Keratinocyte (primary cell): ENCODE measurements at regions not wholly inside any gene's neighbourhood (a gene's known extent, or its start where the extent isn't known, plus 50 kb on each side); places are given as distances from the start of the nearest gene placed in this dataset.

Experiments
- DNase-seq: peaks from one replicate; pipeline ENCODE4 v3.0.0-alpha.2; 2011; ENCODE audit warnings: low read depth, missing footprints, low spot score
- FAIRE-seq: peaks from 2 replicates; lab custom pipeline; 2011; peaks lifted over from hg19 to GRCh38; lab: Jason Lieb, UNC
- H2AFZ ChIP-seq: 2 replicates; pipeline ENCODE4 v1.6.0; 2012; ENCODE audit warnings: low read length, control low read depth, inconsistent platforms; ENCODE audit not compliant: control insufficient read depth
- H3K27ac ChIP-seq: 2 replicates; pipeline ENCODE4 v1.5.1; 2011; ENCODE audit warnings: low read length; ENCODE audit not compliant: control insufficient read depth, insufficient read depth
- H3K27me3 ChIP-seq: 3 replicates; pipeline ENCODE4 v1.6.0; 2011; ENCODE audit warnings: low read length; ENCODE audit not compliant: control insufficient read depth, insufficient read depth; ENCODE audit errors: extremely low read depth
- H3K36me3 ChIP-seq, 2 experiments: 2 replicates in 1 of 2; 3 replicates in 1 of 2; pipeline ENCODE4 v1.5.1; 2011; ENCODE audit warnings: low read length in 2 of 2, mild to moderate bottlenecking in 1 of 2; ENCODE audit not compliant: control insufficient read depth in 2 of 2, insufficient read depth in 2 of 2; ENCODE audit errors: extremely low read depth in 1 of 2
- H3K4me1 ChIP-seq: 3 replicates; pipeline ENCODE4 v1.5.1; 2011; ENCODE audit warnings: low read length; ENCODE audit not compliant: control insufficient read depth, insufficient read depth; ENCODE audit errors: extremely low read depth
- H3K4me2 ChIP-seq: 3 replicates; pipeline ENCODE4 v1.6.0; 2011; ENCODE audit warnings: low read depth, low read length; ENCODE audit not compliant: control insufficient read depth, insufficient read depth; ENCODE audit errors: extremely low read depth
- H3K4me3 ChIP-seq, 3 experiments: fragments of 200-600 bp in 1 of 3; sonication (generic) in 1 of 3; 2 replicates in 2 of 3; 3 replicates in 1 of 3; pipeline ENCODE4 v1.5.1; 2011 to 2016; ENCODE audit warnings: low read length in 3 of 3, mild to moderate bottlenecking in 3 of 3, control low read depth in 2 of 3, inconsistent platforms in 1 of 3, low read depth in 1 of 3, mixed read lengths in 1 of 3, mixed run types in 1 of 3, moderate library complexity in 1 of 3; ENCODE audit not compliant: control insufficient read depth in 2 of 3, insufficient read depth in 2 of 3; ENCODE audit errors: extremely low read depth in 1 of 3
- H3K79me2 ChIP-seq: 2 replicates; pipeline ENCODE4 v1.6.0; 2012; ENCODE audit warnings: low read length; ENCODE audit not compliant: control insufficient read depth, insufficient read depth
- H3K9ac ChIP-seq: 3 replicates; pipeline ENCODE4 v1.6.0; 2011; ENCODE audit warnings: low read length; ENCODE audit not compliant: control insufficient read depth, insufficient read depth; ENCODE audit errors: extremely low read depth
- H3K9me1 ChIP-seq: 3 replicates; pipeline ENCODE4 v1.6.0; 2011; ENCODE audit warnings: low read length; ENCODE audit not compliant: control insufficient read depth, insufficient read depth; ENCODE audit errors: extremely low read depth
- H3K9me3 ChIP-seq: 2 replicates; pipeline ENCODE4 v1.5.1; 2012; ENCODE audit warnings: low read depth, low read length; ENCODE audit not compliant: control insufficient read depth
- H4K20me1 ChIP-seq: 3 replicates; pipeline ENCODE4 v1.6.0; 2011; ENCODE audit warnings: low read length; ENCODE audit not compliant: control insufficient read depth, insufficient read depth; ENCODE audit errors: extremely low read depth
- EZH2 ChIP-seq: IDR thresholded peaks from one replicate; pipeline ENCODE4 v1.6.1; 2012; ENCODE audit warnings: inconsistent platforms, mild to moderate bottlenecking, low read length, moderate library complexity
- dilution Hi-C: fragments of 300-500 bp; cut with MboI; formaldehyde crosslinking; loops from one replicate; pipeline ENCODE4 v1.7.0; 2020; ENCODE audit warnings: low sequenced_read_pairs; ENCODE audit not compliant: extremely low pct_ligation_motif_present
- TF ChIP-seq, protein P1 (sequence below), 3 experiments: IDR thresholded peaks in 1 of 3; conservative IDR thresholded peaks in 1 of 3; optimal IDR thresholded peaks in 1 of 3; 2 replicates in 2 of 3; 3 replicates in 1 of 3; pipeline versions ENCODE3 to v1.5.1; 2011; ENCODE audit warnings: low read length in 3 of 3, mild to moderate bottlenecking in 3 of 3, moderate library complexity in 2 of 3, control low read depth in 1 of 3, inconsistent platforms in 1 of 3; ENCODE audit not compliant: insufficient read depth in 2 of 3; ENCODE audit errors: extremely low read depth in 1 of 3

DNA sequence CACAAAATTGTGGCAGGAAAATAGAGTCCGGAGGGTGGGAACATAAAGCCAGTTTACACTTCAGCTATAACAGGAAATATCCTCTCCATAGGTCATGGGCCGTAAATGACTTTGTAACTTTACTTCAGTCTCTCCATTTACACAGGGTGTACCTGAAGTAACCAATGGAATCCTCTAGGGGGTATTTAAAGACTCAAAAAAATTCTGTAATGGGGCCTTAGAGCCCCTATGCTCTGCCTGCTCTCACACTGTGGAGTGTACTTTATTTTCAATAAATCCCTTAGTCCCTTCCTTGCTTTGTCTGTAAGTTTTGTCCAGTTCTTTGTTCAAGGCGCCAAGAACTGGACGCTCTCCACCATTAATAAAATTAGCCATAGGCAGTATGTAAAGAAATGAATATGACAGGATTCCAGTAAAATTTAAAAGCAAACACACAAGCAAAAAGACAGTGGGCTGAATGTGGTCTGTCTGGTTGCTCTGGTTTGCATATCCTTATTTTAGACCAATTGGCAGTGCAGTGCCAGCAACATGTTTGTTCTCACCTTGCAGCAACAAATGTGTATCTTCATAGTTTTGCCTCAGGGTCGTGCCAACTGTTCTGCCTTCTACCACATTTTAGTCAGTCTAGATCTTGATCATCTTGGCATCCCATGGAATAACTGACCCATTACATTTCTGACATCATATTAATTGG lies 801.5 kb upstream of the SPRY2 start:
- Histone ChIP-seq H3K79me2 (no peaks in the 10 kb centered on the region), H2AFZ (no peak overlapping the region), H3K27ac (no peak overlapping the region), H3K4me1 (no peaks in the 10 kb centered on the region), H3K9me1 (no peaks in the 10 kb centered on the region), H3K27me3 (no peaks in the 10 kb centered on the region), H3K9me3 (no peaks in the 10 kb centered on the region), H3K4me2 (no peak overlapping the region), H3K9ac (no peak overlapping the region), H4K20me1 (no peaks in the 10 kb centered on the region), H3K4me3 (no peak overlapping the region), H3K36me3 (no peaks in the 10 kb centered on the region)
- no peak for FAIRE-seq
- no peak for DNase-seq
- TF ChIP-seq EZH2, result no peak
- TF ChIP-seq, protein P1, sequence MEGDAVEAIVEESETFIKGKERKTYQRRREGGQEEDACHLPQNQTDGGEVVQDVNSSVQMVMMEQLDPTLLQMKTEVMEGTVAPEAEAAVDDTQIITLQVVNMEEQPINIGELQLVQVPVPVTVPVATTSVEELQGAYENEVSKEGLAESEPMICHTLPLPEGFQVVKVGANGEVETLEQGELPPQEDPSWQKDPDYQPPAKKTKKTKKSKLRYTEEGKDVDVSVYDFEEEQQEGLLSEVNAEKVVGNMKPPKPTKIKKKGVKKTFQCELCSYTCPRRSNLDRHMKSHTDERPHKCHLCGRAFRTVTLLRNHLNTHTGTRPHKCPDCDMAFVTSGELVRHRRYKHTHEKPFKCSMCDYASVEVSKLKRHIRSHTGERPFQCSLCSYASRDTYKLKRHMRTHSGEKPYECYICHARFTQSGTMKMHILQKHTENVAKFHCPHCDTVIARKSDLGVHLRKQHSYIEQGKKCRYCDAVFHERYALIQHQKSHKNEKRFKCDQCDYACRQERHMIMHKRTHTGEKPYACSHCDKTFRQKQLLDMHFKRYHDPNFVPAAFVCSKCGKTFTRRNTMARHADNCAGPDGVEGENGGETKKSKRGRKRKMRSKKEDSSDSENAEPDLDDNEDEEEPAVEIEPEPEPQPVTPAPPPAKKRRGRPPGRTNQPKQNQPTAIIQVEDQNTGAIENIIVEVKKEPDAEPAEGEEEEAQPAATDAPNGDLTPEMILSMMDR (optimal IDR thresholded peaks at IDR 0.05 in 1 of 3, IDR thresholded peaks at IDR 0.05 in 1 of 3, conservative IDR thresholded peaks at IDR 0.05 in 1 of 3; ENCODE audit: extremely low read depth in 1 of 3, insufficient read depth in 2 of 3, low read length in 3 of 3), result no peak
- dilution Hi-C loops, result no loop called here

DNA sequence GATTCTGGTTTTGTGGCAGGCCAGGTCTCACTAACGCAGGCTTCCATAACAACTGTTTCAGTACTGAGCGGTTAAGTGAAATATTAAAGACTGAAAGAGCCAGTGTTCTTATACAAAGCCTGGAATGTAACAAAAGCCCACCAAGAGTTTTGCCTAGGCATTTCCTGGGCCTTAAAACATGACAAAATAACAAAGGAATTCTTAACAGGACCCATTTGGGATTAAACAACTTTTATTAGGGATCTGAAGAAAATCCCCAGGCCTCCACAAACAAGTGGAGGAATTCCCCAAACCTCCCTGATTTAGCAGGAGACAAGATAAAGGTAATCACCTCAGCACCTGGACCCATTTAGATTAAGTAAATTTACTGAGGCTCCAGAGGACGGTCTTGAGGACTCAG lies 799.7 kb upstream of the SPRY2 start:
- Histone ChIP-seq H3K9me1 (no peaks in the 10 kb centered on the region), H3K27ac (no peak overlapping the region), H3K4me2 (no peak overlapping the region), H3K4me1 (no peaks in the 10 kb centered on the region), H3K36me3 (no peaks in the 10 kb centered on the region), H3K9me3 (no peaks in the 10 kb centered on the region), H4K20me1 (no peaks in the 10 kb centered on the region), H3K9ac (no peak overlapping the region), H3K4me3 (no peak overlapping the region), H3K79me2 (no peaks in the 10 kb centered on the region), H3K27me3 (no peaks in the 10 kb centered on the region), H2AFZ (no peak overlapping the region)
- FAIRE-seq (no peak), DNase-seq (no peak)
- TF ChIP-seq, protein P1 (optimal IDR thresholded peaks at IDR 0.05 in 1 of 3, IDR thresholded peaks at IDR 0.05 in 1 of 3, conservative IDR thresholded peaks at IDR 0.05 in 1 of 3; ENCODE audit: extremely low read depth in 1 of 3, insufficient read depth in 2 of 3, low read length in 3 of 3), result no peak
- no peak for TF ChIP-seq EZH2
- dilution Hi-C loops, result no loop called here
